Endometrium (tissue), 2 donors: ENCODE measurements at regions not wholly inside any gene's neighbourhood (a gene's known extent, or its start where the extent isn't known, plus 50 kb on each side); places are given as distances from the start of the nearest gene placed in this dataset.

ENCODE experiments used
- FAIRE-seq: peaks from 2 replicates; lab custom pipeline; 2012; peaks lifted over from hg19 to GRCh38; lab: Jason Lieb, UNC
- donor health status: control.
- donor health status: control.

DNA sequence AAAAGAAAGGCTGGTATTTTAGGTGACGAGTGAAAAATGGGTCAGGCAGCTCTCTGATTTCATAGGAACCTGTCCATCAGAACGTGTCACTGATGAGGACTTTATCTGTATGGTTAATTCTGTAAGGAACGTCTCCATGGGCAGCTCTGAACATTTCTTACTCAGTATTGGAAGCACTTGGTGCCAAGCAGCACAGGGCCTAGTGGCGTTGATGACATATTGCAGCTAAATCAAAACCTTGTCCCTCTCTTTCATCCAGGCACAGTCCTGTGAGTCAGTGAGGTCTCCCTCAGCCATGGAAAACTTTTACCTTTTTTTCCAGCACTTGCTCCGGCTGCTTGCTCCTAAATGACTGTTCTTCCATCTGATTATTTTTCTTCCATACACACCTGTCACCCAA is 301.9 kb downstream of the DHX15 start:
- no peak for FAIRE-seq

GRCh38 chr4:24279911-24280375 is 304.4 kb downstream of the DHX15 start:
- FAIRE-seq, result no peak

GRCh38 chr4:24279469-24279868 is 304.9 kb downstream of the DHX15 start:
- no peak for FAIRE-seq

GRCh38 chr4:24278693-24279092 is 305.7 kb downstream of the DHX15 start:
- FAIRE-seq, result no peak

- FAIRE-seq, result no peak
Measured at GRCh38 chr4:24274381-24274941, 309.9 kb downstream of the DHX15 start.

GRCh38 chr4:24273136-24273535 is 311.2 kb downstream of the DHX15 start:
- no peak for FAIRE-seq

DNA sequence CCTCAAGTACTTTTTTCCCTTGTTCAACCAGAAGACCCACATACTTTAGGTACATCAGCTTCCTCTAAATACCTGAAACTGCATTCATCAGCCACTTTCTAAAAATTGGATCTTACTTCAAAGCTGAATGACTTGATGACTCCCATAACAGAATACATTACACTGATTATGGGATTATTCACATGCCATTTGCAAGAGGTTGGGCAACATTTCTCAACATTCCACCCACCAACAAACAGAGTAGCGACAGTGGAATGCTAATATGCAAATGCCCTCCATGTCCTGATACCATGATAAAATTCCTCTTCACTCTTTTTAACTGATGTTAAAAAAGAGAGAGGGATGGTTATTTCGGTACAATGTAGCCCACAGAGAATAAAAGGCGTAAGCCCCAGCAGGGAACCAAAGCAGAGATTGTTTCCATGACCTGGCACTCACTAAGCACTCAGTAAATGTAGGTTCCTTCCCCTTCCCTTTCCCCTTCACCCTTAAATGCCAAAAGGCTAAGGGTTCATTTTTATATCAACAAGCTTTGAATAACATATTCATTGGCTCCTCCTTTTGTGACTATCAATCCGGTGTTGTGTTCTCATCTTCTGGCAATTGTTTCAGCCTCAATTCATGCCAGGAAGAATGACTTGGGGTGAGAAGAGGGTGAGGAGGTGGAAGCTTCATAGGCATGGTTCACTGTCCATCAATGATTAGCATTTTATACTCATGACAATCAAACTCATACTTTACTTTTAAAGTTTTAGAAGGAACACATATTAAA is 317.2 kb downstream of the DHX15 start:
- no peak for FAIRE-seq

DNA sequence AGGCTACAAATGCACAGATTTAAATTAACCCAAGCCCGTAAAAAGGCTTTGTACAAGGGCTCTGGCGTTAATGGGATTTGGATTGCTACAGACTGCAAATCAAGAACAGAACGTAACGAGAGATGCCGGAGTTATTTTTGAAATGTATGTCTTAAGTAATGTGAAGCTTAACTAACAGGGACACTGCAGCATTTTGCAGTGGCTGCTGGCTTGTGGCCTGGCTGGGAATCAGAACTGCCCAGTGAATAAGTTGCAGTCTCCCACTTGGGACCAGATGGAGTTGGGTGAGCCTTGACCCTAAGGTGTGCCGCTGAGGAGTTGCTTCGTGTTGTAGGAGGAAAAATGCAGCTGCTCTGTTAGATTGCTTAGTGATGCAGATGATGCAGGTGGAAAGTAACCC is 318.4 kb downstream of the DHX15 start:
- FAIRE-seq, result no peak

DNA sequence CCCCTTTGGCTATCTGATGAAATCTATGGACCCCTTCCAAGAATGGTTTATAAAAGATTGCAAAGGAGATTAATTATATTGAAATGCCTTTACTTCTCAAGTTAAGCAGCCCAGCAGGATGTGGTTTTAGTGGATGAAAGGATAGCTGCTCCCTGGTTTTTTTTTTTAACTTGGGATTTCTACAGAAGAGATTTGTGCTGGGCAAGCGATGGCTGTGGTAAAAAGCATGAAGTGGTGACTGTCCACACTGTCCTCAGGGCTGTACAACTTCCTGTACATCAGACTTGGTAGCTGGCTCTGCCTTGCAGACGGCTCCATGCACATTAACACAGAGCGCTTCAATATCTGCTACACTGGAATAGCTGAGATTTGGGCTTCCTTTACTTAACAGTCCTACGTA is 321.7 kb downstream of the DHX15 start:
- no peak for FAIRE-seq

DNA sequence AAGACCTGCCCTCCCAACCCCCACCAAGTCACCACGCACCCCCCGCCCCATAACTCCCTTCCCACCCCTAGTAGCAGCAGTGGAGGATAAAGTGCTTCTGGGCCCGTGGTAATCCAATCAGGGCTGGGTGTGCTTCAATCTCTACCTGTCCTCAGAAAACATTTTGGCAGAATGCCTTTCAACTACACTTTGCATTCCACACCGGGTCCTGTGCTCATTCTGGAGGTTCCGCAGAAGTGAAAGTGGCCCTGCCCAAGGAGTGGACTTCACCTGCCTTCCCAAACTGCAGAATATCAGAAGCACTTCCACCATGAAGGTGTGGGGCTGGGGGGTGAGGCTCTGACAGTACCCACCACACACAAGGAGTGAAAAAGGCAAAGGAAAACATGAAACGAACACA is 322.3 kb downstream of the DHX15 start:
- FAIRE-seq, result no peak

DNA sequence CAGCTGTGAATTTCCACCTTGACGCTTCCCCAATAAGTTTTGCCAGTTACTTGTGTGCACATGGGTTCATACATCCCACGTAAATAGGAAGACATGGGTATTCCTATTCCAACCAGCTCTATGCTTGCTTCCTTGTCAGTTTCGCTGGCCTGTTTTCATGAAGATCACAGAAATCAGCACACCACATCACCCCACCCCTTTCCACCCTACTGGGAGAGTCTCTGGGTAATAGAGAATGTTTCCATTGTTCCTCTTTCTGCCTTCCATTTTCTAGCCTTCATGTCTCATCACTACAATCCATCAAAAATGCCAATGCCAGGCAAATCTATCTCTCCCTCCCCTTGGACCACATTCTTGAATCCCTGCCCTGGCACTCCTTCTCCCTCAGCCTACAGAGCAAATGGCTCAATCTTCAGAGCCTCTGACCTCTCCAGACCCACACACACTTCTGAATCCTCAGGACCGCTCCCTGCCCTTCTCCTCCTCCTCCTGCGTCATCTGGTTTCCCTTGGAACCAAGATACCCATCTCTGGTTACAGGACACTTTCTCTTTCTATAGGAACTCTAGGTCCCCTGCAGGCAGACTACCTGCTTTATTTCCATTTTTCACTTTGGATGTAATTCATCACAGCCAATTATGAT is 323.3 kb downstream of the DHX15 start:
- no peak for FAIRE-seq

DNA sequence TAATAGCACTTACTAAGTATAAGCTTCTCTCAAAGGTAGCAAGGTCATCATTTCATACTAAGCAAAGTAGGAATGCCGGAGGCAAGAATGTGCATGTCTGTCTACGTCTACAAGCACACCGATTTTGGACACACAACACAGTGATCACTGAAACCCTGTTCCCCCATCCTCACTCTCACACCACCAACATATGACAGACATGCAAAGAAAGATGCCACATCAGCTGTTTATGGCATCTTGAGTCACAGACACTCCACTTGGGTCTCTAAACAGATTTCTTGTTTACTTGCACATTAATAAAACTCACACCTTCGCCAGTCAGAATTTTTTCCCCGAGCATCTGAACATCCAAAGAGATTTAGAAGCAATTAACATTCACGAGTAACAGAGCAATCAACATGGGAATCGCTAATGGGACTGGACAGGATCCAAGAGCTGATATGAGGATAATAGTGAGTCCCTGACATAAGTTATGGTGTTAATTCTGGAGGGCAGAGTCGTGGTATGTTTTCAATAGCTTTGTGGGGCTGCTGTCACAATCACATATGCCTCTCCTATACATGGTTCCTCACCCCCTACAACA is 324.1 kb downstream of the DHX15 start:
- no peak for FAIRE-seq

GRCh38 chr4:24256547-24256946 is 327.8 kb downstream of the DHX15 start:
- no peak for FAIRE-seq

GRCh38 chr4:24256066-24256465 is 328.3 kb downstream of the DHX15 start:
- FAIRE-seq, result no peak

DNA sequence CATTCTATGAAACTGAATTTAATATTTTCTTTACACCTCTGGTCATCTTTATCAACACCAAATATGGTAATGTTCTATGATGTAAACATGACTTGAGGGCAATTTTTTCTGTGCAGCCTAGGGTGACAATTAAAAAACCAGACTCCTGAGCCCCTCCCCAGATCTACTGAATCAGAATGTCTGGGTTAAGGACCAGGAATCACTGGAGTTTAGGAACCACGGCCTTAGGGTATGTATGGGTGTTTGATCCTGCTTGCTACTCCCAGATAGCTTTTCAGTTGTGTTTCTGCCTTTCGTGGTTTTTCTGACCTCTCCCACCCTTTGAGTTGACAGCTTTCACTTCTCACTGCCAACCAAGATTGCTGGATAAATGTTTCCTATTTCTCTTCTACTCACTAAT is 332.2 kb downstream of the DHX15 start:
- FAIRE-seq, result no peak

DNA sequence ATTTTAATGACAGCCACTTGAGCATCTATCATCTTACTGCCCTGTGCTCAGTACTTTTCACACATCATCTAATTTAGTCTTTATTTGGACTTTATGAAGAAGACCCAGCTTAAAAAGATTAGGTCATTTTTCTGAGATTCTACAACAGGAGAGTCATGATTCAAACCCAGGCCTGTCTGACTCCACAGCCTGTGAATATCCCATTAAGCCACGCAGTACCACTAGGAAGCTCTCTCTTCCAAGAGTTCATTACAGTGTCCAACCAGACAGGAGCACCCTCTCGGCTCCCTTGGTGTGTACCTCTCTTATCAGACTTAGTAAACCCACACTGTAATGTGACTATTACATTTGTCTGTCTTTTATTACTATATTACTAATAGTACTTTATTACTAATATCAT is 332.8 kb downstream of the DHX15 start:
- FAIRE-seq, result no peak

DNA sequence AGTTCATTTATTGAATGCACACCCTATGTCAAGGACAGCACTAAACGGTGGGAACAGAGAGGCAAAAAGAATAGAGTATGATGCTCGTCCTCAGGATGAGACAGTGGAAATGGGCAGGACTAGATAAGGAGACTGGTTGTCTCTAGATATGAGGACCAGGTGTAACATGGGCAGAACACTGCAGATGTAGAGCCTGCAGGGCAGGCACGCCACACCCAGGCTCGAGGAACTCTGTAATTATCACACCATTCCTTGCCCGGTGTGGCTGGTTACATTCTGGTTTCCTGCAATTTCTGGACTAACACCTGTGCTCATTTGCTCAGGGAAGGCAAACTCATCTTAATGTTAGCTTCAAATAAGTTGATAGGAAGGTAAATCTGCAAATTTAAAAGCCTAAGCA is 334.4 kb downstream of the DHX15 start:
- FAIRE-seq, result no peak

- no peak for FAIRE-seq
Measured at GRCh38 chr4:24248674-24249630, 335.4 kb downstream of the DHX15 start.

DNA sequence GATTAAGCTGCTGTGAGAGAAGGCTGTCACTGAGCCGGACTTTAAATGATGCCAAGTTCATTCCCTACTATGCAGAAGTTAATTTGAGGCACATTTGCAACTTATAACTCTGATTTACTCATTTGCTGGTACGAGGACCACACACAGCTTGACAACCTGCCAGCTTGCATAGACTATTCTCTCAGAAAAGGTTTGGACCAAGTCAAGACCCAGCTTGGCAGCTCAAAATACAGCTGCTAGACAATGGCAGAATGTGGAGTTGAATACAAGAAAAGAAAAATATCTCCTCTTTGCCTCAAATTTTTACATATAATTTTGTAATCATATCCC is 338.9 kb downstream of the DHX15 start:
- FAIRE-seq, result no peak

- no peak for FAIRE-seq
Measured at GRCh38 chr4:24244663-24245490, 339.5 kb downstream of the DHX15 start.

DNA sequence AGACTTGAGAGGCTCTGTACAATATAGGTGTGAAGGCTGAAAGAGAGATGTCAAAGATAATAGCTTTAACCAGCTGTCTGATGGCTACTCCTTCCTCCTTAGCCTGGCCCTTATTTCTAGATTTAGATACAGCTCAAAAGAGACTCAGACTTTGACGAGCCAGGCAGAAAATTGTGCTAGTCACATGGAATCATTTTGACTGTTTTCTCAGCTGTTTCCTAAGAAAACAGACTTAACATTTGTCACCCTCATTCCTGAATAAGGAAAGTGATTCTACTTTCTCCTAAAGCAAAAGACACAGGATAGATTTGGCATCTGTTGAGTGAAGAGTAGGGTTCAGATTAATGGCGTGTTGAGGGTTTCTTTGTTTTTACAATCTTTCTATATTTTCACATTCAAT is 340.7 kb downstream of the DHX15 start:
- FAIRE-seq, result no peak
